ENCODE measurements at regions not wholly inside any gene's neighbourhood (a gene's known extent, or its start where the extent isn't known, plus 50 kb on each side); places are given as distances from the start of the nearest gene placed in this dataset.

GRCh38 chrX:116226665-116227484 lies 56.3 kb downstream of the AGTR2 start:
- TF ChIP-seq CTCF (IDR thresholded peaks at IDR 0.05) (no peak), POLR2A (IDR thresholded peaks at IDR 0.05) (no peak)

Data from tibial nerve (tissue), 3 donors.